HG03196 (cell line): ENCODE measurements at regions not wholly inside any gene's neighbourhood (a gene's known extent, or its start where the extent isn't known, plus 50 kb on each side); places are given as distances from the start of the nearest gene placed in this dataset.

Experiments used
- ATAC-seq: cut with Tn5 transposase; IDR thresholded peaks from one replicate; pipeline ENCODE4 v1.9.1; 2021; ENCODE audit not compliant: unreplicated experiment

- ATAC-seq: no peak
Observed at GRCh38 chr3:72313308-72313707, 528.4 kb upstream of the PROK2 start.

DNA sequence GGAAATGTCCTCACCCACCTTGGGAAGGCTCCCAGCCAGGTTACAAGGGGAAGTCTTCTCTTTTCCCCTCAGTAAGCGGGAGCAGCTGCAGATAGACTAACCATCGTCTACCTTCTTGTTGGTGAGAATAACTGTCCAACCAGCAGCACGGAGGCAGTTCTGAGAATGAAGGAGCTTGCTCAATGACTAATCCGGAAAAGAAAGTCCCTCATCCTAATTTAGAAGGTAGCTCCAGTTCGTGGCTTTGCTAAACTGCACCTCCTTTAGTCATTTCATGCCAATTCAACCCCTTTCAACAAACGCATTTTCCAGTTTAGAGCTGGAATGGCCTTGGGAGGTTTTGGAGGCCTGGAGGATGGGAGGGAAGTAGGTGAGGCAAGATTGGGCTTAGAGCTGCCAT lies 527.4 kb upstream of the PROK2 start:
- no peak for ATAC-seq

DNA sequence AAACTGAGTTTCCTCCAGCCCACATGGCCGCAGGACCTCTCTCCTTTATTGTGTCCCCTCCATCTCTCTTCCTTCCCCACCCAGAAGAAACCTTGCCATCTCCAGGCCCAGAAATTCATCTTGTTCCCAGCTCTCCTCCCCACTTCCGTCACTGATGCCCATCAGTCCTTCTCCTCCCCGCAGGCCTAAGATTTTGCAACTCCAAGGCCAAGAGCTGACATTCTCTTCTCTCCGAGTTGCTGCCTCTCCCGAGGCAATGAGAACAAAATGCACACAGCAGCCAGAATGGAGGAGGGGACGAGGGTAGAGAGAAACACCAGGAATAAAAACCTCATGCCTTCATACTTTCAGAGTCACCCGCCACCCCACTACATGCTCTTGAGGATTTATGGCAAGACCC lies 526.5 kb upstream of the PROK2 start:
- ATAC-seq: no peak

GRCh38 chr3:72310419-72311380 lies 525.8 kb upstream of the PROK2 start:
- ATAC-seq: peak; percentile 98

GRCh38 chr3:72309661-72310418 lies 524.9 kb upstream of the PROK2 start:
- no peak for ATAC-seq

- no peak for ATAC-seq
Observed at GRCh38 chr3:72308641-72309040, 523.7 kb upstream of the PROK2 start.

GRCh38 chr3:72307438-72308115 lies 522.6 kb upstream of the PROK2 start:
- no peak for ATAC-seq

- ATAC-seq: no peak
Observed at GRCh38 chr3:72306800-72307341, 521.9 kb upstream of the PROK2 start.

GRCh38 chr3:72303926-72304325 lies 519.0 kb upstream of the PROK2 start:
- no peak for ATAC-seq

DNA sequence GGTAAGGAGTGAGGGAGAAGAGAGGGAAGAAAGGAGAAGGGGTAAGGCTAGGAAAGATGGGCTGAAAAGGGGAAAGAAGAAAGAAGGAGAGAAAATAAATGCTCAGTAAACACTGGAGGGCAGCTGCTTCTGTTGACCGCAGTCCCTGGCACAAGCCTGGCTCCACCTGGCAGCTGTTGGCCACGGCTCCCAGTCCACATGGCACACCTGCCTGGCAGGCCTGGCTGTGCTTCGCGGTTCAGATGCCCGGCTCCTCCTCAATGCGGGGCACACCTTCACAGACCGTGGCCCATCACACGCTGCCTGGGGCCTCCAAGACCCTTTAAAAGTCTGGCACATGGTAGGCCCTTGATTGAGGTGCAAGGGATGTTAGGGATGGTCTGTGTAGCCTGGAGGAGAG lies 516.8 kb upstream of the PROK2 start:
- no peak for ATAC-seq

- no peak for ATAC-seq
Observed at GRCh38 chr3:72300621-72301020, 515.7 kb upstream of the PROK2 start.

- no peak for ATAC-seq
Observed at GRCh38 chr3:72299823-72300222, 514.9 kb upstream of the PROK2 start.

DNA sequence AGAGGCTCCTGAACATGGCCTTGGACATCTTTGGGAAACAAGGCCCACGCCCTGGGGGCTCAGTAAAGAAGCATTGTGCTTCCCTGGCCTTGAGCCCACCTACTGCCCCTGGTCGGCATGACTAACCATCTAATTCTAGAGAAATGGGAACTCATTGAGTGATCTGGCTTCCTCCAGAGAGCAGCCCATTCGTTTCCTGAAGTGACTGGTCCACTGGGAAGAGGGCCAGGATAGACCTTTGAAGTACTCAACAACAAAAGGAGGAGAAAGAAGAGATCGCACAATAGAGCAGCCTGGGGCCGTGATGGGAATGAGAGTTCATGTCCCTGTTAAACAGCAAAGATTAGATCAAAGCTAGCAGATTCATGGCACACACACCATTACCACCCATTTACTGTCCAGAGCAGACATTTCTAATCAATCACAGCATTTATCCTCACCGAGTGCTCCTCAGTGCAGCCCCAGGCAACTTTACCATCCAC lies 514.4 kb upstream of the PROK2 start:
- no peak for ATAC-seq

- no peak for ATAC-seq
Observed at GRCh38 chr3:72298201-72299152, 513.5 kb upstream of the PROK2 start.

DNA sequence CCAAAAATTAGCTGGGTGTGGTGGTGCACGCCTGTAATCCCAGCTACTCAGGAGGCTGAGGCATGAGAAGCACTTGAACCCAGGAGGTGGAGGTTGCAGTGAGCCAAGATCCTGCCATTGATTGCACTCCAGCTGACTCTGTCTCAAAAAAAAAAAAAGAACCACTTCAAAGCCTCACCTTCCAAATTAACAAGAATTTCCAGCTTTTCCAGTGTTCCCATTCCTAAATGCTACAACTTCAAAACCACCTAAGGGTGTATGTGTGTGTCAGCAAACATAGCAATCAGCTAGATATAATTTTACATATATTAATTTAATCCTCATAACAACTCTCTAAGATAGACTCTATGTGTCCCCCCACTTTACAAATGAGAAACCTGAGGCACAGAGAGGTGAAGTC lies 512.5 kb upstream of the PROK2 start:
- ATAC-seq: no peak

GRCh38 chr3:72296477-72297111 lies 511.6 kb upstream of the PROK2 start:
- no peak for ATAC-seq

DNA sequence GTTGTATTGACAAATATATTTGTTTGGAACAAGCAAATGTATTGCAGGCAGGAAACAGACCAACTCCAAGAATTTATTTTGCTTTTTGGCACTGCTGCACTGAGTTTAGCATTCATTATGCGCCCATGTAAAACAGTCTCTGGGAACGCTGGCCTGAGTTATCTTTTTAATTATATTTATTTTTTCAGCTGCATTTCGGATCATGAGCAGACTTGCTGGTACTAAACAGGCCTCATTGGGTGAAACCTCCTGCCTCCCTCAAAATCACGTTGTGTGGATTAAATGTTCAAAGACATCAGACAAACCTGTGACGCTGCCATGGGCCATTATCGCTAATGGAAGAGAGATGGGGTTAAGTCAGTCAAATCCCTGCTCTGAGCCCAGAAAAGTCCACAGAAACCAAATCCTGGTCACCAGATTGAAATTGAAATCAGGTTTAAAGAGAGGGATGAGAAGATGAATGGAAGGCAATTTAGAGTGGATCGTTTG lies 511.1 kb upstream of the PROK2 start:
- ATAC-seq: no peak

GRCh38 chr3:72295276-72295961 lies 510.5 kb upstream of the PROK2 start:
- no peak for ATAC-seq
